Activated CD8-positive, alpha-beta T cell treated with anti-CD3 and anti-CD28 coated beads, Interleukin-2, amount 10 ng/mL, durations not matched to agents 7 days and 5 days (primary cell): ENCODE measurements at regions not wholly inside any gene's neighbourhood (a gene's known extent, or its start where the extent isn't known, plus 50 kb on each side); places are given as distances from the start of the nearest gene placed in this dataset.

Experiments
- ATAC-seq: fragments of 150-1000 bp; cut with Tn5 transposase; one replicate; pipeline ENCODE4 v1.10.0; 2021; ENCODE audit warnings: moderate library complexity
- CTCF ChIA-PET: fragments of 350-600 bp; sonication (Branson Sonifier 250); formaldehyde crosslinking; loops from one replicate; lab custom pipeline; 2021; ENCODE audit warnings: antibody characterized with exemption; lab: Charles Lee
- POLR2A ChIA-PET: fragments of 350-600 bp; sonication (Branson Sonifier 250); formaldehyde crosslinking; loops from one replicate; lab custom pipeline; 2021; ENCODE audit warnings: antibody characterized with exemption; lab: Charles Lee
- DNase-seq: peaks from one replicate; pipeline ENCODE4 v3.0.0-alpha.2; 2020
- H3K27ac Mint-ChIP-seq: one replicate; pipeline ENCODE4 v1.8.0; 2021; ENCODE audit warnings: mild to moderate bottlenecking, mixed read lengths
- H3K27me3 Mint-ChIP-seq: one replicate; pipeline ENCODE4 v1.8.0; 2021; ENCODE audit warnings: low read depth, mixed read lengths
- H3K36me3 Mint-ChIP-seq: one replicate; pipeline ENCODE4 v1.8.0; 2021; ENCODE audit warnings: low read depth, mixed read lengths
- H3K4me1 Mint-ChIP-seq: one replicate; pipeline ENCODE4 v1.8.0; 2021; ENCODE audit warnings: low read depth, mixed read lengths
- H3K4me3 Mint-ChIP-seq: one replicate; pipeline ENCODE4 v1.8.0; 2021; ENCODE audit warnings: mild to moderate bottlenecking, mixed read lengths
- H3K9me3 Mint-ChIP-seq: one replicate; pipeline ENCODE4 v1.8.0; 2022; ENCODE audit warnings: mixed read lengths; ENCODE audit not compliant: insufficient read depth

- no peaks in the 10 kb centered on the region for H3K9me3 Mint-ChIP-seq
- no peak overlapping the region for H3K27ac Mint-ChIP-seq
- DNase-seq (peak; percentile 13), ATAC-seq (no peak)
- H3K4me3 Mint-ChIP-seq = no peak overlapping the region
- no peaks in the 10 kb centered on the region for H3K27me3 Mint-ChIP-seq
- no peaks in the 10 kb centered on the region for H3K36me3 Mint-ChIP-seq
- H3K4me1 Mint-ChIP-seq = peaks cover 37% of the 10 kb centered on the region
- POLR2A ChIA-PET = no interaction called here
- CTCF ChIA-PET = no interaction called here
These were observed 191.5 kb upstream of the C14orf180 start for GRCh38 chr14:104388011-104388521.

DNA sequence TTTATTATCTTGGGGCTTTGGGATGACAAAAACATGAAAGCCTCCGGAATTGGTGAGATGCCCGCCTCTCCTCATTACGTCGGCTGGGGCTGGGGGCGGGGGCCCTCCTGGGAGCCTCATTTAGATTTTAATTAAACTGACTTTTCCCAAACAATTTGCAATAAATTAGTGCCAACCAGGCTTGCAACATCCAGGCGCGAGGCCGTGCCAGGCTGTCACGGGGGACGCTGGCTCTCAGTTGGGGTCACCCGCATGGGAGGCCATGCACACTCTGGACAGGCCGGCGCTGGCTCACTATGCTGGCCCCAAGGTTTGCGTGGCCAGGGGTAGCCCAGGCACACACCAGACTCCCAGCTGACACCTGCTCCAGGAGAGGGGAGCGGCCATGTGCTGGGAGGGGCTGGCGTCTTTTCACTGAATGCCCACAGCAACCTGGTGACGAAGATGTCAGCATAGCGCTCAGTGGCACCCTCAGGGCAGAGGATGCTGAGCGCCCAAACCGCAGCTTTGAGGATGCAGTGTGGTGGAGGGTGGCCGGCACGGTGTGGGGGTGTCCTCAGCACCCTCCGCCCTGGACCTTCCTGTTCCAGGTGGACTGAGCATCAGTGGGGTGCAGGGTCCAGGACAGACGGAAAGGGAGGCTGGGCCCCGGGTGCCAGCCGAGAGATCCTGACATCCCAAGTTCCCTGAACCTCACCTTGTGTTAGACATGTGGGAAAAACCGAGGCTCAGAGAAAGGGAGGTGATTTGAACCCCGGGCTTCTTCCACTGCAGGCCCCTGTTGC is 190.8 kb upstream of the C14orf180 start:
- H3K27me3 Mint-ChIP-seq = no peaks in the 10 kb centered on the region
- peak overlapping the region; percentile 84 for H3K27ac Mint-ChIP-seq
- no peaks in the 10 kb centered on the region for H3K36me3 Mint-ChIP-seq
- no peak overlapping the region for H3K4me3 Mint-ChIP-seq
- DNase-seq (peak; percentile 10), ATAC-seq (no peak)
- POLR2A ChIA-PET = no interaction called here
- CTCF ChIA-PET = no interaction called here
- no peaks in the 10 kb centered on the region for H3K9me3 Mint-ChIP-seq
- H3K4me1 Mint-ChIP-seq = peaks cover 42% of the 10 kb centered on the region

DNA sequence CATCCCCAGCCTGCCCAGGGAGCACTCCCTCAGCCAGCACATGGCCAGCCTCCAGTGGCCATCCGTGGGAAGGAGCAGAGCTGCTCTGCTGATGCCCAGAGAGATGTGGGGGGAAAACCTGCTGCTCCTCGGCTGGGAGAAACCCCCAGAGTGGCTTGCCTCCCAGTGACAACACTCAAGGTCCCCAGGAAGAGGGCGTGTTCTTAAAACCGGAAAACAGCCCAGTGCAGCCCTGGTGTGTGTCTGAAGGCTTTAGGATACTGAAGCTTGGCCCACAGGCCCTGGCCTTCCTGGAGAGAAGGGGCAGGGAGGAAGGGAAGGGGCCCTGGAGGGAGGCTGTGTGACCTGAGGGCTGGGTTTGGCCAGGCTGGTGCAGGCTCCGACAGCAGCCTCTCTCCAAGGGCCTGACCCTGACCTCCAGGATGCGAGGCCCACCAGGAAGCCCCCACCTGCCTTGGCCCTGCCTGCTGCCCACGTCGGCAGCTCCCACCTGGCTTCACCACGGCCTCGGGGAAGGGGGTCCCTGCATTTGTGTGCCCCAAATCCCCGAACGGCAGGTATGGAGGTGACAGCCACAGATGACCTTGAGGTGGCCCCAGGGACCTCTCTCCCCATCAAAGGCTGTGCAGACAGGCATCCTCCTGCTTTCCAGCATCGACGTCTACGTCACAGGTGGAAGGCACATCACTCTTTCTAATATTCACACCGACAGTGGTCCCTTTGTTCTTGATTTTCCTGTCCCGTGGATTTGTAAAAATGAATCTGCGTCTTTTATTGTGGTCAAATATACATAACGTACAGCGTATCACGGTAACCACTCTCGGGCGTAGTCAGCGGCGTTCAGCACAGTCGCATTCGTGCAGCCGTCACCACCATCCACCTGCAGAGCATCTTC is 190.0 kb upstream of the C14orf180 start:
- POLR2A ChIA-PET = interaction anchor here (0.5 kb wide), 1 partner anchor 62 kb away, joined by 3 read pairs; no protein-coding TSS in a partner anchor
- H3K27me3 Mint-ChIP-seq = no peaks in the 10 kb centered on the region
- no peaks in the 10 kb centered on the region for H3K9me3 Mint-ChIP-seq
- CTCF ChIA-PET = no interaction called here
- H3K4me3 Mint-ChIP-seq = no peak overlapping the region
- peaks cover 50% of the 10 kb centered on the region for H3K4me1 Mint-ChIP-seq
- H3K27ac Mint-ChIP-seq = peak overlapping the region; percentile 84
- DNase-seq (peak; percentile 49), ATAC-seq (peak; percentile 17)
- H3K36me3 Mint-ChIP-seq = no peaks in the 10 kb centered on the region

DNA sequence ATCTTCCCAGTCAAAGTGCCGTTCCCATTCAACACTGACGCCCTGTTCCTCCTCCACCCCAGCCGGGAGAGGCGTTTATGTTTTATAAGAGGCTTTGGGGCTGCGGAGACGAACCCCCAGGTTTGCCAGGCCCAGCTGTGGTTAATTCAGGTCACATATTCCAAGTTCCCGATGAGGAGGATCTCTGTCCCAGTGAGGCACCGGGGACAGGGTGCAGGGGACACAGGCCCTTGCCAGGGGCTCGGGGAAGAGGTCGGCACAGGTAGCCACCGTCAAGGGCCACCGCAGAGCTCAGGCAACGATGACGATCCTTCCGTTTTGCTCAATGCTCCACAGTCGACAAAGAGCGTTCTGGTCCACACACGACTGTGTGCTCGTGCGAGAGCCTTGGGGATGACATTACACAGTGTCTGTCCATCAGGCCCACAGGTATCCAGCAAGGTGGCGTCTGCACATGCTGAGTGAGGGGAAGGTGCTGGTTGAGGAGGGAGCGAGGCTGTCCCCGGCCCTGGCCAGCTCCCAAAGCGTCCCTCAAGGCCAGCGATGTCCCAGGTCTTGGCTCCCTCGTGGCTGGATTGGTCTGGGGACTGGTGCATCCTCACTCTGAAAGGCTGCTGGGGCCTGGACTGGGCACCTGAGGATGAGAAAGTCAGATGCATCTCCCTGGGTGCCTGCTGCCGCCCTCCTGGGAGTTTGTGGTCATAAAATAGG is 189.2 kb upstream of the C14orf180 start:
- POLR2A ChIA-PET = no interaction called here
- DNase-seq (peak; percentile 15), ATAC-seq (no peak)
- peak overlapping the region; percentile 84 for H3K27ac Mint-ChIP-seq
- CTCF ChIA-PET = no interaction called here
- H3K4me1 Mint-ChIP-seq = peaks cover 58% of the 10 kb centered on the region
- no peaks in the 10 kb centered on the region for H3K36me3 Mint-ChIP-seq
- H3K9me3 Mint-ChIP-seq = no peaks in the 10 kb centered on the region
- H3K4me3 Mint-ChIP-seq = no peak overlapping the region
- no peaks in the 10 kb centered on the region for H3K27me3 Mint-ChIP-seq

DNA sequence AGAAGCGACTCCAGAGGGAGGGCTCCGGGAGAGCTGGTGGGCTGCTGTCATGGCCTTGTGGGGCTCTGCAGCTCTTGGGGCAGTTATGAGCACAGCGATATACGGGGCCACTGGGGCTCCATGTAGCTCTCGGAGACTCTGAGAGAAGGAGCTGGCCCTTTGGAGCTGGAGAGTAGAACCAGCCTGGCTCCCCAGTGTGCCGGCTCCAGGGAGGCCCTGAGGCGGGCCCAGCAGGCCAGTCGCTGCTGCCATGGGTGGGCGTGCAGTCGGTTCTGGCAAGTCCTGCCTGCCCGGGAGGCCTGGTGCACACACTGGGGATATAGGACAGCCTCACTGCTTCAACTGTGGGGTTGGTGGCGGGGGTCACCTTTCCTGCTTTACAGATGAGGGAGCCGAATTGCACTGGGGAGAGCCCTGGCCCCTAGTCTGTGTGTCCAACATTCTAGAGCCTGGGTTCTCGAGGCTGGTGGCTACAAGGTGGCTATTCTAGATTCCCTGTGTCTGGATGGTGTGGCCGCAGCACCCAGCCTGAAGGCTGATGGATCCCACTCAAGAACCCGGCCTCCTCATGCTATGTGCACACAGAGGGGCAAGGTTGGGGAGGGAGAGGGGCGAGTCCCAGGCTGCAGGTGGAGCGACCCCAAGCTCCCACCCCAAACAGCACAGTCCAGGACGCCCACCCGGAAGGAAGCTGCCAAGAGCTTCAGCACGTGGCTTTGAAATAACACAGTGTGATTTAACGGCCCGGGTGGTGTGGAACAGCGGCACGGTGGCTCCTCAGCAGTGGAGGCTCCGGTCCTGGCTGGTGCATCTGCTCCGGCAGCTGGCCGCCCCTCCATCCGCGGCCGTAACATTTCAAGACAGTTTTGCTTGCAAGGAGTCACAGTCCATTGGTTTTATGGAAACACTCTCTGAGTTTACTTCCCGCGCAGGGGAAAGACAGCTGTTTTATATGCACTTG is 188.3 kb upstream of the C14orf180 start:
- Mint-ChIP-seq H3K4me3 (peak overlapping the region; percentile 38), H3K27me3 (no peaks in the 10 kb centered on the region), H3K9me3 (no peaks in the 10 kb centered on the region), H3K27ac (peak overlapping the region; percentile 89), H3K4me1 (peaks cover 63% of the 10 kb centered on the region), H3K36me3 (no peaks in the 10 kb centered on the region)
- DNase-seq (no peak), ATAC-seq (no peak)
- ChIA-PET CTCF (no interaction called here), POLR2A (no interaction called here)

GRCh38 chr14:104392001-104392395 is 187.6 kb upstream of the C14orf180 start:
- CTCF ChIA-PET = no interaction called here
- Mint-ChIP-seq H3K9me3 (peaks cover 1% of the 10 kb centered on the region), H3K27ac (peak overlapping the region; percentile 89), H3K27me3 (no peaks in the 10 kb centered on the region), H3K4me3 (peak overlapping the region; percentile 38), H3K4me1 (peaks cover 65% of the 10 kb centered on the region), H3K36me3 (no peaks in the 10 kb centered on the region)
- POLR2A ChIA-PET = no interaction called here
- DNase-seq (no peak), ATAC-seq (peak; percentile 31)

- H3K27me3 Mint-ChIP-seq = no peaks in the 10 kb centered on the region
- H3K4me1 Mint-ChIP-seq = peaks cover 65% of the 10 kb centered on the region
- ChIA-PET POLR2A (no interaction called here), CTCF (no interaction called here)
- DNase-seq (no peak), ATAC-seq (no peak)
- peaks cover 7% of the 10 kb centered on the region for H3K9me3 Mint-ChIP-seq
- H3K36me3 Mint-ChIP-seq = no peaks in the 10 kb centered on the region
- peak overlapping the region; percentile 3 for H3K4me3 Mint-ChIP-seq
- peak overlapping the region; percentile 89 for H3K27ac Mint-ChIP-seq
These were observed 187.0 kb upstream of the C14orf180 start for GRCh38 chr14:104392396-104393198.

GRCh38 chr14:104393199-104393897 is 186.2 kb upstream of the C14orf180 start:
- Mint-ChIP-seq H3K27me3 (no peaks in the 10 kb centered on the region), H3K27ac (peak overlapping the region; percentile 96), H3K36me3 (no peaks in the 10 kb centered on the region), H3K4me3 (peak overlapping the region; percentile 57), H3K9me3 (peaks cover 9% of the 10 kb centered on the region), H3K4me1 (peaks cover 65% of the 10 kb centered on the region)
- ATAC-seq (no peak), DNase-seq (no peak)
- ChIA-PET POLR2A (no interaction called here), CTCF (interaction anchor here (0.6 to 0.7 kb wide), 2 partner anchors 39 to 315 kb away, joined by 4 read pairs; no protein-coding TSS in a partner anchor)

GRCh38 chr14:104393898-104394381 is 185.6 kb upstream of the C14orf180 start:
- ChIA-PET POLR2A (no interaction called here), CTCF (interaction anchor here (0.6 to 0.7 kb wide), 2 partner anchors 39 to 316 kb away, joined by 4 read pairs; no protein-coding TSS in a partner anchor)
- Mint-ChIP-seq H3K27me3 (no peaks in the 10 kb centered on the region), H3K4me1 (peaks cover 65% of the 10 kb centered on the region), H3K9me3 (peaks cover 9% of the 10 kb centered on the region), H3K4me3 (peak overlapping the region; percentile 57), H3K36me3 (no peaks in the 10 kb centered on the region), H3K27ac (peak overlapping the region; percentile 96)
- peak; percentile 83 for DNase-seq
- ATAC-seq = peak; percentile 85
